ENCODE measurements at regions not wholly inside any gene's neighbourhood (a gene's known extent, or its start where the extent isn't known, plus 50 kb on each side); places are given as distances from the start of the nearest gene placed in this dataset.

GRCh38 chr7:31190906-31191305 is 138.8 kb downstream of the ADCYAP1R1 start:
- TF ChIP-seq, protein P1, sequence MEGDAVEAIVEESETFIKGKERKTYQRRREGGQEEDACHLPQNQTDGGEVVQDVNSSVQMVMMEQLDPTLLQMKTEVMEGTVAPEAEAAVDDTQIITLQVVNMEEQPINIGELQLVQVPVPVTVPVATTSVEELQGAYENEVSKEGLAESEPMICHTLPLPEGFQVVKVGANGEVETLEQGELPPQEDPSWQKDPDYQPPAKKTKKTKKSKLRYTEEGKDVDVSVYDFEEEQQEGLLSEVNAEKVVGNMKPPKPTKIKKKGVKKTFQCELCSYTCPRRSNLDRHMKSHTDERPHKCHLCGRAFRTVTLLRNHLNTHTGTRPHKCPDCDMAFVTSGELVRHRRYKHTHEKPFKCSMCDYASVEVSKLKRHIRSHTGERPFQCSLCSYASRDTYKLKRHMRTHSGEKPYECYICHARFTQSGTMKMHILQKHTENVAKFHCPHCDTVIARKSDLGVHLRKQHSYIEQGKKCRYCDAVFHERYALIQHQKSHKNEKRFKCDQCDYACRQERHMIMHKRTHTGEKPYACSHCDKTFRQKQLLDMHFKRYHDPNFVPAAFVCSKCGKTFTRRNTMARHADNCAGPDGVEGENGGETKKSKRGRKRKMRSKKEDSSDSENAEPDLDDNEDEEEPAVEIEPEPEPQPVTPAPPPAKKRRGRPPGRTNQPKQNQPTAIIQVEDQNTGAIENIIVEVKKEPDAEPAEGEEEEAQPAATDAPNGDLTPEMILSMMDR (conservative IDR thresholded peaks at IDR 0.05; ENCODE audit: low read depth, low read length): no peak
- no peak overlapping the region for H3K4me3 ChIP-seq (ENCODE audit: low read length)
- no peak for DNase-seq (ENCODE audit: low read depth)

DNA sequence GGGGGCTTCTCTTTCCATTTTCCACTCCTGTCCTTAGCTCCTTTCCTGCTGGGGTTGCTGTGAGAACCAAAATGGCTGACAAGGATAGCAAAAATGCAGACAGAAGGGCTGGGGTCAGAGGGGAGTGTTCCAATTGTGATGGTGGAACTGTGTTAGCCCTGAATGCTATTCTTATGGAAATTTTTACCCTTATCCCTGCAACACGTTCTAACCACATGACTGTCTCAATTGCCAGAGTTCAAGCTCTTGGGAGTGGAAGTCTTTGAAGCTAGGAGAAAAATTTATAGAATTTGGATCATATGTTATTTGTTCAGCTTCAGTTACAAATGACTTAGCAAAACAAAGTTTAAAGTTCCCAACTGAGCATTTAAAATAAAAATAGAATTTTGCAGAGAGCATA is 134.1 kb downstream of the ADCYAP1R1 start:
- TF ChIP-seq, protein P1 (conservative IDR thresholded peaks at IDR 0.05; ENCODE audit: low read depth, low read length): no peak
- no peak overlapping the region for H3K4me3 ChIP-seq (ENCODE audit: low read length)
- DNase-seq (ENCODE audit: low read depth): no peak

DNA sequence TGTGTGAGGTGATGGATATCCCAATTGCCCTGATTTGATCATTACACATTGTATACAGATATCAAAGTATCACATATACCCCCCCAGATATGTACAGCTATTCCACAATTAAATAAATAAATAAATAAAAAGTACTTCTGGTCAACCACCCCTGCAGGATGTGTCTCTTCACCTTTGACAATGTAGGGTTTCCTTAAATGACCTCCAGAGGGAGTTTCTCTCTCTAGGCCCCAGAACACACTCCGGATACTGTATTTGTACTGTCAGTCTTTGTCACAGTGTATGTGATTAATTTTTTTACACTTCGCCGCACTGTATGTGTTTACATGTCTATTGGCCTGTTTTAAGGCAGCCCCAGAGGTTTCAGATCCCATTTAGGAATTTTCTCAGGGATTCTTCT is 123.6 kb downstream of the ADCYAP1R1 start:
- DNase-seq (ENCODE audit: low read depth): no peak
- no peak overlapping the region for H3K4me3 ChIP-seq (ENCODE audit: low read length)
- TF ChIP-seq, protein P1 (conservative IDR thresholded peaks at IDR 0.05; ENCODE audit: low read depth, low read length): peak; percentile 22

GRCh38 chr7:31171984-31172383 is 119.9 kb downstream of the ADCYAP1R1 start:
- TF ChIP-seq, protein P1 (conservative IDR thresholded peaks at IDR 0.05; ENCODE audit: low read depth, low read length): no peak
- no peak overlapping the region for H3K4me3 ChIP-seq (ENCODE audit: low read length)
- DNase-seq (ENCODE audit: low read depth): no peak

DNA sequence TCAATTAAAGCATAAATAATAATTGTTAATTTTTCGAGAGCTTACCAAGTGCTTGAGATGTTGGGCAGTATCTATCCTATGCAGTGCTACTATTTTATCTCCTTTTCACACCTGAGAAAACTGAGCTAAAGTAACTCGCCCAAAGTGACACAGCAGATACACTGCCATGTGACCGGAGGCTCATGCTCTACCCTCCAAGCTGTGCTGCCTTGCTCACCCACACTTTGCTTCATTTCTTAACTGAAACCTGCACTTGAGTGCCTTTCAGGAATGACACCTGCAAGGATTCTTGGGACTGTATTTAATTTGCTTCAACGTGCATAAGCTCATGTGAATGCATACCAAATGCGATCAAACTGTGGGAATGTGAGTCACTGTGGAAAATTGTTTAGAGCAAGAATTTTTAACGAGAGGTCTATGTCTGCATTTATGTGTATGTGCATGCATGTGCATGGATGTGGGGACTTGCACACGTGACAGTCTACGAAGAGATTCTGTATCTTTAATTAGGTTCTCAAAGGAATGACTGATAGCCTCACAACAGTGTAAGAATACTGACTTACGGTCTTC is 119.2 kb downstream of the ADCYAP1R1 start:
- H3K4me3 ChIP-seq (ENCODE audit: low read length): no peak overlapping the region
- no peak for DNase-seq (ENCODE audit: low read depth)
- TF ChIP-seq, protein P1 (conservative IDR thresholded peaks at IDR 0.05; ENCODE audit: low read depth, low read length): no peak

All from retinal pigment epithelial cell (primary cell).